ENCODE measurements at regions not wholly inside any gene's neighbourhood (a gene's known extent, or its start where the extent isn't known, plus 50 kb on each side); places are given as distances from the start of the nearest gene placed in this dataset.
"Not testable (repeated sequence)": the region's sequence is repeated elsewhere in the genome, so short reads cannot be mapped to it uniquely, and the experiment has no call there.

- TF ChIP-seq CTCF (conservative IDR thresholded peaks at IDR 0.05; ENCODE audit: low read depth, low read length); EZH2 (IDR thresholded peaks at IDR 0.05; ENCODE audit: low read length, unreplicated experiment); EZH2phosphoT487 (IDR thresholded peaks at IDR 0.05; ENCODE audit: borderline replicate concordance, low read length): not testable (repeated sequence)
Measured at GRCh38 chr15:101937362-101937761, 125.4 kb downstream of the OR4F15 start.

Measured in PC-3 (cell line).